CD4-positive, alpha-beta T cell treated with Interleukin-2 at 100 ng/mL for 4 hours (primary cell): ENCODE measurements at regions not wholly inside any gene's neighbourhood (a gene's known extent, or its start where the extent isn't known, plus 50 kb on each side); places are given as distances from the start of the nearest gene placed in this dataset.

Source experiments
- DNase-seq: peaks from one replicate; pipeline ENCODE4 v3.0.0-alpha.2; 2020; ENCODE audit warnings: low spot score

GRCh38 chr12:76611533-76611932 lies 52.0 kb upstream of the OSBPL8 start:
- DNase-seq = no peak

GRCh38 chr12:76614364-76614763 lies 54.8 kb upstream of the OSBPL8 start:
- DNase-seq = no peak

GRCh38 chr12:76618031-76618430 lies 58.5 kb upstream of the OSBPL8 start:
- DNase-seq = no peak

- peak; percentile 78 for DNase-seq
These were observed 62.0 kb upstream of the OSBPL8 start for GRCh38 chr12:76621582-76622024.

- DNase-seq = no peak
These were observed 62.8 kb upstream of the OSBPL8 start for GRCh38 chr12:76622351-76622750.

GRCh38 chr12:76622915-76623314 lies 63.3 kb upstream of the OSBPL8 start:
- DNase-seq = no peak

GRCh38 chr12:76623931-76624330 lies 64.4 kb upstream of the OSBPL8 start:
- no peak for DNase-seq

- DNase-seq = no peak
These were observed 68.0 kb upstream of the OSBPL8 start for GRCh38 chr12:76627346-76628135.

GRCh38 chr12:76628745-76629144 lies 69.2 kb upstream of the OSBPL8 start:
- DNase-seq = no peak

GRCh38 chr12:76631741-76632140 lies 72.2 kb upstream of the OSBPL8 start:
- no peak for DNase-seq

GRCh38 chr12:76633415-76633814 lies 73.8 kb upstream of the OSBPL8 start:
- DNase-seq = no peak

- DNase-seq = no peak
These were observed 74.6 kb upstream of the OSBPL8 start for GRCh38 chr12:76634133-76634532.

- no peak for DNase-seq
These were observed 76.6 kb upstream of the OSBPL8 start for GRCh38 chr12:76636121-76636692.

- DNase-seq = no peak
These were observed 78.2 kb upstream of the OSBPL8 start for GRCh38 chr12:76637807-76638206.

- DNase-seq = no peak
These were observed 80.1 kb upstream of the OSBPL8 start for GRCh38 chr12:76639646-76640045.

- DNase-seq = no peak
These were observed 81.5 kb upstream of the OSBPL8 start for GRCh38 chr12:76641073-76641472.

GRCh38 chr12:76641961-76642360 lies 82.4 kb upstream of the OSBPL8 start:
- no peak for DNase-seq

- DNase-seq = no peak
These were observed 83.9 kb upstream of the OSBPL8 start for GRCh38 chr12:76643438-76643837.

GRCh38 chr12:76644950-76645349 lies 85.4 kb upstream of the OSBPL8 start:
- DNase-seq = no peak

GRCh38 chr12:76645934-76646333 lies 86.4 kb upstream of the OSBPL8 start:
- no peak for DNase-seq

GRCh38 chr12:76646366-76646765 lies 86.8 kb upstream of the OSBPL8 start:
- no peak for DNase-seq

GRCh38 chr12:76649099-76649498 lies 89.5 kb upstream of the OSBPL8 start:
- DNase-seq = no peak

- DNase-seq = no peak
These were observed 92.8 kb upstream of the OSBPL8 start for GRCh38 chr12:76652402-76652801.

- DNase-seq = no peak
These were observed 93.8 kb upstream of the OSBPL8 start for GRCh38 chr12:76653342-76653741.
